Loucy (cell line): ENCODE measurements at regions not wholly inside any gene's neighbourhood (a gene's known extent, or its start where the extent isn't known, plus 50 kb on each side); places are given as distances from the start of the nearest gene placed in this dataset.

Experiments used
- EZH2phosphoT487 ChIP-seq: fragments of 200-600 bp; IDR thresholded peaks from 2 replicates; pipeline ENCODE4 v1.6.1; 2018; ENCODE audit warnings: antibody characterized with exemption, mild to moderate bottlenecking, moderate library complexity, borderline replicate concordance
- TF ChIP-seq, protein P1 (sequence below): fragments of 200-600 bp; sonication (generic); conservative IDR thresholded peaks from 2 replicates; pipeline ENCODE4 v1.5.1; 2014; ENCODE audit warnings: mild to moderate bottlenecking, antibody characterized with exemption, low read length

DNA sequence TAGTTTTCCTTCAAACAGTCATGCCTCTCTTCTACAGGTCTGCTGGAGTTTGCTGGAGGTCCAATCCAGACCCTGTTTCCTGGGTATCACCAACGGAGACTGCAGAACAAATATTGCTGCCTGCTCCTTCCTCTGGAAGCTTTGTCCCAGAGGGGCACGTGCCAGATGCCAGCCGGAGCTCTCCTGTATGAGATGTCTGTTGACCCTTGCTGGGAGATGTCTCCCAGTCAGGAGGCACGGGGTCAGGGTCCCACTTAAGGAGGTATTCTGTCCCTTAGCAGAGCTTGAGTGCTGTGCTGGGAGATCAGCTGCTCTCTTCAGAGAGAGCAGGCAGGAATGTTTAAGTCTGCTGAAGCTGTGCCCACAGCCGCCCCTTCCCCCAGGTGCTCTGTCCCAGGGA lies 666.9 kb downstream of the FRK start:
- TF ChIP-seq, protein P1, sequence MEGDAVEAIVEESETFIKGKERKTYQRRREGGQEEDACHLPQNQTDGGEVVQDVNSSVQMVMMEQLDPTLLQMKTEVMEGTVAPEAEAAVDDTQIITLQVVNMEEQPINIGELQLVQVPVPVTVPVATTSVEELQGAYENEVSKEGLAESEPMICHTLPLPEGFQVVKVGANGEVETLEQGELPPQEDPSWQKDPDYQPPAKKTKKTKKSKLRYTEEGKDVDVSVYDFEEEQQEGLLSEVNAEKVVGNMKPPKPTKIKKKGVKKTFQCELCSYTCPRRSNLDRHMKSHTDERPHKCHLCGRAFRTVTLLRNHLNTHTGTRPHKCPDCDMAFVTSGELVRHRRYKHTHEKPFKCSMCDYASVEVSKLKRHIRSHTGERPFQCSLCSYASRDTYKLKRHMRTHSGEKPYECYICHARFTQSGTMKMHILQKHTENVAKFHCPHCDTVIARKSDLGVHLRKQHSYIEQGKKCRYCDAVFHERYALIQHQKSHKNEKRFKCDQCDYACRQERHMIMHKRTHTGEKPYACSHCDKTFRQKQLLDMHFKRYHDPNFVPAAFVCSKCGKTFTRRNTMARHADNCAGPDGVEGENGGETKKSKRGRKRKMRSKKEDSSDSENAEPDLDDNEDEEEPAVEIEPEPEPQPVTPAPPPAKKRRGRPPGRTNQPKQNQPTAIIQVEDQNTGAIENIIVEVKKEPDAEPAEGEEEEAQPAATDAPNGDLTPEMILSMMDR = no peak
- TF ChIP-seq EZH2phosphoT487 = no peak
